ENCODE measurements at regions not wholly inside any gene's neighbourhood (a gene's known extent, or its start where the extent isn't known, plus 50 kb on each side); places are given as distances from the start of the nearest gene placed in this dataset.

GRCh38 chr9:11469745-11470144, 856.9 kb upstream of the PTPRD start:
- 95% methylated on average over 1 of the region's 1 CpG for WGBS

GRCh38 chr9:11471321-11471720, 858.5 kb upstream of the PTPRD start:
- Histone ChIP-seq H3K27ac (ENCODE audit: low read depth) (no peak overlapping the region), H3K4me3 (ENCODE audit: low read depth, low read length) (no peak overlapping the region), H3K36me3 (ENCODE audit: insufficient read depth) (no peaks in the 10 kb centered on the region), H3K4me1 (ENCODE audit: insufficient read depth) (no peaks in the 10 kb centered on the region)
- WGBS, result 88% methylated on average over 9 of the region's 9 CpGs
- no peak for DNase-seq (ENCODE audit: extremely low spot score)

More at GRCh38 chr9:11469745-11470144, 856.9 kb upstream of the PTPRD start:
- no peaks in the 10 kb centered on the region for H3K4me1 ChIP-seq (ENCODE audit: insufficient read depth)
- no peak for DNase-seq (ENCODE audit: extremely low spot score)
- no peaks in the 10 kb centered on the region for H3K36me3 ChIP-seq (ENCODE audit: insufficient read depth)
- H3K4me3 ChIP-seq (ENCODE audit: low read depth, low read length), result no peak overlapping the region
- no peak overlapping the region for H3K27ac ChIP-seq (ENCODE audit: low read depth)

GRCh38 chr9:11500780-11501179, 888.0 kb upstream of the PTPRD start:
- Histone ChIP-seq H3K4me1 (ENCODE audit: insufficient read depth) (no peaks in the 10 kb centered on the region), H3K27ac (ENCODE audit: low read depth) (no peak overlapping the region), H3K4me3 (ENCODE audit: low read depth, low read length) (no peak overlapping the region), H3K36me3 (ENCODE audit: insufficient read depth) (no peaks in the 10 kb centered on the region)
- DNase-seq (ENCODE audit: extremely low spot score), result no peak
- WGBS, result 92% methylated on average over 9 of the region's 9 CpGs

- H3K4me3 ChIP-seq (ENCODE audit: low read depth, low read length), result no peak overlapping the region
- H3K36me3 ChIP-seq (ENCODE audit: insufficient read depth), result no peaks in the 10 kb centered on the region
- no peak overlapping the region for H3K27ac ChIP-seq (ENCODE audit: low read depth)
- 79% methylated on average over 2 of the region's 2 CpGs for WGBS
- no peak for DNase-seq (ENCODE audit: extremely low spot score)
- H3K4me1 ChIP-seq (ENCODE audit: insufficient read depth), result no peaks in the 10 kb centered on the region
These were observed 894.2 kb upstream of the PTPRD start for GRCh38 chr9:11506980-11507379.

GRCh38 chr9:11537566-11537965, 924.8 kb upstream of the PTPRD start:
- no peak overlapping the region for H3K27ac ChIP-seq (ENCODE audit: low read depth)
- H3K4me1 ChIP-seq (ENCODE audit: insufficient read depth), result no peaks in the 10 kb centered on the region
- DNase-seq (ENCODE audit: extremely low spot score), result no peak
- no peaks in the 10 kb centered on the region for H3K36me3 ChIP-seq (ENCODE audit: insufficient read depth)
- H3K4me3 ChIP-seq (ENCODE audit: low read depth, low read length), result no peak overlapping the region

- no peak overlapping the region for H3K27ac ChIP-seq (ENCODE audit: low read depth)
- no peak for DNase-seq (ENCODE audit: extremely low spot score)
- H3K4me1 ChIP-seq (ENCODE audit: insufficient read depth), result no peaks in the 10 kb centered on the region
- no peak overlapping the region for H3K4me3 ChIP-seq (ENCODE audit: low read depth, low read length)
- H3K36me3 ChIP-seq (ENCODE audit: insufficient read depth), result no peaks in the 10 kb centered on the region
These were observed 930.0 kb upstream of the PTPRD start for GRCh38 chr9:11542781-11543180.

GRCh38 chr9:11546231-11546630, 933.4 kb upstream of the PTPRD start:
- WGBS, result 53% methylated on average over 3 of the region's 3 CpGs
- Histone ChIP-seq H3K36me3 (ENCODE audit: insufficient read depth) (no peaks in the 10 kb centered on the region), H3K4me1 (ENCODE audit: insufficient read depth) (no peaks in the 10 kb centered on the region), H3K27ac (ENCODE audit: low read depth) (no peak overlapping the region), H3K4me3 (ENCODE audit: low read depth, low read length) (no peak overlapping the region)
- DNase-seq (ENCODE audit: extremely low spot score), result no peak

GRCh38 chr9:11549311-11549794, 936.6 kb upstream of the PTPRD start:
- Histone ChIP-seq H3K4me1 (ENCODE audit: insufficient read depth) (no peaks in the 10 kb centered on the region), H3K27ac (ENCODE audit: low read depth) (no peak overlapping the region), H3K36me3 (ENCODE audit: insufficient read depth) (no peaks in the 10 kb centered on the region), H3K4me3 (ENCODE audit: low read depth, low read length) (no peak overlapping the region)
- DNase-seq (ENCODE audit: extremely low spot score), result no peak
- WGBS, result 94% methylated on average over 7 of the region's 7 CpGs

GRCh38 chr9:11551106-11551505, 938.3 kb upstream of the PTPRD start:
- no peak for DNase-seq (ENCODE audit: extremely low spot score)
- H3K4me1 ChIP-seq (ENCODE audit: insufficient read depth), result no peaks in the 10 kb centered on the region
- no peak overlapping the region for H3K4me3 ChIP-seq (ENCODE audit: low read depth, low read length)
- H3K36me3 ChIP-seq (ENCODE audit: insufficient read depth), result no peaks in the 10 kb centered on the region
- H3K27ac ChIP-seq (ENCODE audit: low read depth), result no peak overlapping the region

- H3K36me3 ChIP-seq (ENCODE audit: insufficient read depth), result no peaks in the 10 kb centered on the region
These were observed 945.2 kb upstream of the PTPRD start for GRCh38 chr9:11558043-11558442.

GRCh38 chr9:11559001-11559776, 946.4 kb upstream of the PTPRD start:
- no peak for DNase-seq (ENCODE audit: extremely low spot score)
- no peak overlapping the region for H3K4me3 ChIP-seq (ENCODE audit: low read depth, low read length)
- H3K36me3 ChIP-seq (ENCODE audit: insufficient read depth), result no peaks in the 10 kb centered on the region
- WGBS, result 39% methylated on average over 3 of the region's 3 CpGs
- no peak overlapping the region for H3K27ac ChIP-seq (ENCODE audit: low read depth)
- no peaks in the 10 kb centered on the region for H3K4me1 ChIP-seq (ENCODE audit: insufficient read depth)

More at GRCh38 chr9:11558043-11558442, 945.2 kb upstream of the PTPRD start:
- Histone ChIP-seq H3K27ac (ENCODE audit: low read depth) (no peak overlapping the region), H3K4me3 (ENCODE audit: low read depth, low read length) (no peak overlapping the region), H3K4me1 (ENCODE audit: insufficient read depth) (no peaks in the 10 kb centered on the region)
- no peak for DNase-seq (ENCODE audit: extremely low spot score)
- WGBS, result 90% methylated on average over 2 of the region's 2 CpGs

GRCh38 chr9:11577522-11577921, 964.7 kb upstream of the PTPRD start:
- 76% methylated on average over 2 of the region's 2 CpGs for WGBS
- Histone ChIP-seq H3K4me1 (ENCODE audit: insufficient read depth) (no peaks in the 10 kb centered on the region), H3K36me3 (ENCODE audit: insufficient read depth) (no peaks in the 10 kb centered on the region), H3K4me3 (ENCODE audit: low read depth, low read length) (no peak overlapping the region), H3K27ac (ENCODE audit: low read depth) (no peak overlapping the region)
- DNase-seq (ENCODE audit: extremely low spot score), result no peak

GRCh38 chr9:11595756-11596155, 983.0 kb upstream of the PTPRD start:
- Histone ChIP-seq H3K4me3 (ENCODE audit: low read depth, low read length) (no peak overlapping the region), H3K36me3 (ENCODE audit: insufficient read depth) (no peaks in the 10 kb centered on the region), H3K4me1 (ENCODE audit: insufficient read depth) (no peaks in the 10 kb centered on the region), H3K27ac (ENCODE audit: low read depth) (no peak overlapping the region)
- no peak for DNase-seq (ENCODE audit: extremely low spot score)

GRCh38 chr9:11618241-11618805, 1005.5 kb upstream of the PTPRD start:
- Histone ChIP-seq H3K36me3 (ENCODE audit: insufficient read depth) (no peaks in the 10 kb centered on the region), H3K4me1 (ENCODE audit: insufficient read depth) (no peaks in the 10 kb centered on the region), H3K4me3 (ENCODE audit: low read depth, low read length) (no peak overlapping the region), H3K27ac (ENCODE audit: low read depth) (no peak overlapping the region)
- 87% methylated on average over 49 of the region's 49 CpGs for WGBS
- DNase-seq (ENCODE audit: extremely low spot score), result no peak
